H1 (cell line): ENCODE measurements at regions not wholly inside any gene's neighbourhood (a gene's known extent, or its start where the extent isn't known, plus 50 kb on each side); places are given as distances from the start of the nearest gene placed in this dataset.

Experiments
- CTCF ChIA-PET: fragments of 300-600 bp; sonication (Branson Sonifier 250); formaldehyde crosslinking; loops from one replicate; lab custom pipeline; 2021; ENCODE audit not compliant: partially characterized antibody; lab: Charles Lee
- POLR2A ChIA-PET: fragments of 300-600 bp; sonication (Branson Sonifier 250); formaldehyde crosslinking; loops from one replicate; lab custom pipeline; 2021; ENCODE audit warnings: inconsistent platforms; ENCODE audit not compliant: partially characterized antibody; lab: Charles Lee
- DNase-seq, 2 experiments: peaks; one replicate each; pipeline versions ENCODE4 v3.0.0 to v3.0.0-alpha.2; 2010 to 2022; ENCODE audit warnings: low spot score in 2 of 2, low read depth in 1 of 2, mixed read lengths in 1 of 2
- FAIRE-seq: peaks from 2 replicates; lab custom pipeline; 2011; peaks lifted over from hg19 to GRCh38; lab: Jason Lieb, UNC
- H2AFZ ChIP-seq: 2 replicates; pipeline ENCODE4 v1.8.1; 2012; ENCODE audit warnings: low read length, inconsistent platforms
- H2AK5ac ChIP-seq: 2 replicates; pipeline ENCODE4 v1.6.1; 2013; ENCODE audit warnings: low read depth, low read length
- H2BK120ac ChIP-seq: replicated peaks from 2 replicates; pipeline ENCODE3; 2013; ENCODE audit warnings: low read depth, low read length, inconsistent platforms
- H2BK12ac ChIP-seq: 2 replicates; pipeline ENCODE4 v1.6.1; 2013; ENCODE audit warnings: low read depth, low read length
- H2BK15ac ChIP-seq: 2 replicates; pipeline ENCODE4 v1.6.1; 2013; ENCODE audit warnings: low read length
- H2BK20ac ChIP-seq: 2 replicates; pipeline ENCODE4 v1.6.1; 2013; ENCODE audit warnings: low read length
- H2BK5ac ChIP-seq: 2 replicates; pipeline ENCODE4 v1.6.1; 2013; ENCODE audit warnings: low read depth, low read length
- H3K14ac ChIP-seq: 2 replicates; pipeline ENCODE4 v1.6.1; 2013; ENCODE audit warnings: inconsistent platforms; ENCODE audit not compliant: insufficient read length
- H3K18ac ChIP-seq: 2 replicates; pipeline ENCODE4 v1.6.1; 2013; ENCODE audit warnings: low read length; ENCODE audit errors: extremely low read depth
- H3K23ac ChIP-seq: 2 replicates; pipeline ENCODE4 v1.6.1; 2013; ENCODE audit warnings: inconsistent platforms; ENCODE audit not compliant: insufficient read length
- H3K23me2 ChIP-seq: 2 replicates; pipeline ENCODE4 v1.6.1; 2013; ENCODE audit warnings: low read depth, low read length
- H3K27ac ChIP-seq: 2 replicates; pipeline ENCODE4 v1.6.1; 2011; ENCODE audit warnings: low read depth, low read length, inconsistent platforms
- H3K27me3 ChIP-seq, 4 experiments: replicated peaks in 1 of 4; 1 replicate in 1 of 4; 2 replicates in 3 of 4; pipeline versions ENCODE4 v1.6.1 to v1.8.1; 2011 to 2013; ENCODE audit warnings: low read length in 3 of 4, mild to moderate bottlenecking in 3 of 4, inconsistent platforms in 2 of 4, mixed read lengths in 2 of 4, moderate library complexity in 1 of 4; ENCODE audit not compliant: control insufficient read depth in 3 of 4, insufficient read depth in 3 of 4; ENCODE audit errors: extremely low read depth in 1 of 4
- H3K36me3 ChIP-seq, 4 experiments: 2 replicates each; pipeline versions ENCODE4 v1.6.1 to v1.8.1; 2011 to 2013; ENCODE audit warnings: mild to moderate bottlenecking in 4 of 4, low read length in 3 of 4, moderate library complexity in 2 of 4, control low read depth in 1 of 4, inconsistent platforms in 1 of 4; ENCODE audit not compliant: insufficient read depth in 4 of 4, control insufficient read depth in 2 of 4
- H3K4ac ChIP-seq: replicated peaks from 2 replicates; pipeline ENCODE3; 2013; ENCODE audit warnings: low read length, low read depth, mixed read lengths, inconsistent platforms; ENCODE audit not compliant: insufficient read length
- H3K4me1 ChIP-seq, 4 experiments: replicated peaks in 1 of 4; 1 replicate in 1 of 4; 2 replicates in 3 of 4; pipeline versions ENCODE4 v1.6.1 to v1.8.1; 2011 to 2013; ENCODE audit warnings: low read length in 3 of 4, inconsistent platforms in 2 of 4, mixed read lengths in 1 of 4; ENCODE audit not compliant: insufficient read depth in 4 of 4, control insufficient read depth in 3 of 4
- H3K4me2 ChIP-seq, 2 experiments: 2 replicates each; pipeline versions ENCODE4 v1.6.1 to v1.8.1; 2011 to 2013; ENCODE audit warnings: low read depth in 2 of 2, low read length in 2 of 2, control low read depth in 1 of 2, inconsistent platforms in 1 of 2, mild to moderate bottlenecking in 1 of 2; ENCODE audit not compliant: insufficient read depth in 1 of 2
- H3K4me3 ChIP-seq, 4 experiments: fragments of 200-600, 300-600 bp in 1 of 4; sonication (generic), shearing (Covaris generic), sonication (Bioruptor Twin) in 1 of 4; 2 replicates each; pipeline versions ENCODE4 v1.5.1 to v1.8.1; 2011 to 2016; ENCODE audit warnings: low read length in 4 of 4, low read depth in 3 of 4, control low read depth in 2 of 4, inconsistent platforms in 2 of 4, mild to moderate bottlenecking in 2 of 4, mixed read lengths in 1 of 4, moderate library complexity in 1 of 4; ENCODE audit not compliant: insufficient read depth in 2 of 4; ENCODE audit errors: extremely low read depth in 1 of 4
- H3K56ac ChIP-seq: replicated peaks from 2 replicates; pipeline ENCODE3; 2013; ENCODE audit warnings: low read depth, mild to moderate bottlenecking, mixed read lengths, low read length, inconsistent platforms; ENCODE audit not compliant: insufficient read length
- H3K79me1 ChIP-seq: 2 replicates; pipeline ENCODE4 v1.6.1; 2013; ENCODE audit warnings: low read depth, low read length, control low read depth
- H3K79me2 ChIP-seq, 2 experiments: 2 replicates each; pipeline versions ENCODE4 v1.6.1 to v1.8.1; 2012 to 2013; ENCODE audit warnings: low read length in 2 of 2, mild to moderate bottlenecking in 2 of 2, inconsistent platforms in 1 of 2; ENCODE audit not compliant: insufficient read depth in 2 of 2, control insufficient read depth in 1 of 2
- H3K9ac ChIP-seq, 4 experiments: replicated peaks in 1 of 4; 1 replicate in 1 of 4; 2 replicates in 3 of 4; pipeline versions ENCODE4 v1.6.1 to v1.8.1; 2011 to 2013; ENCODE audit warnings: low read depth in 3 of 4, low read length in 3 of 4, control low read depth in 2 of 4, mild to moderate bottlenecking in 2 of 4, moderate library complexity in 2 of 4, inconsistent platforms in 1 of 4; ENCODE audit errors: extremely low read depth in 1 of 4
- H3K9me3 ChIP-seq, 2 experiments: 2 replicates each; pipeline versions ENCODE4 v1.6.1 to v1.8.1; 2012 to 2013; ENCODE audit warnings: mild to moderate bottlenecking in 2 of 2, moderate library complexity in 2 of 2, control low read depth in 1 of 2, inconsistent platforms in 1 of 2, low read depth in 1 of 2, low read length in 1 of 2, mixed read lengths in 1 of 2; ENCODE audit not compliant: insufficient read depth in 2 of 2
- H4K20me1 ChIP-seq, 2 experiments: replicated peaks in 1 of 2; 2 replicates each; pipeline versions ENCODE3 to v1.8.1; 2011 to 2013; ENCODE audit warnings: inconsistent platforms in 2 of 2, low read length in 2 of 2, mild to moderate bottlenecking in 1 of 2; ENCODE audit not compliant: insufficient read depth in 2 of 2, control insufficient read depth in 1 of 2
- H4K5ac ChIP-seq: 2 replicates; pipeline ENCODE4 v1.6.1; 2013; ENCODE audit warnings: low read length, low read depth, mixed read lengths, inconsistent platforms; ENCODE audit not compliant: insufficient read length
- H4K8ac ChIP-seq: 2 replicates; pipeline ENCODE4 v1.8.0; 2013; ENCODE audit warnings: mild to moderate bottlenecking, moderate library complexity, low read length, inconsistent platforms; ENCODE audit not compliant: insufficient read depth; ENCODE audit errors: extremely low read depth
- H4K91ac ChIP-seq: replicated peaks from 2 replicates; pipeline ENCODE3; 2013; ENCODE audit warnings: low read length, mixed read lengths, inconsistent platforms; ENCODE audit not compliant: insufficient read length
- ASH2L ChIP-seq: fragments of 200-600, 300-600 bp; sonication (generic); IDR thresholded peaks from one replicate; pipeline ENCODE4 v1.7.1; 2017; ENCODE audit warnings: low read length
- CEBPB ChIP-seq: IDR thresholded peaks from 2 replicates; pipeline ENCODE4 v1.6.1; 2012; ENCODE audit warnings: low read depth, low read length
- EGR1 ChIP-seq: IDR thresholded peaks from 2 replicates; pipeline ENCODE4 v1.6.1; 2011; ENCODE audit warnings: low read depth, low read length, borderline replicate concordance
- HDAC6 ChIP-seq: IDR thresholded peaks from one replicate; pipeline ENCODE4 v1.7.1; 2012; ENCODE audit warnings: low read depth, mild to moderate bottlenecking, inconsistent platforms, low read length, moderate library complexity
- SAP30 ChIP-seq: fragments of 300-600 bp; sonication (generic); IDR thresholded peaks from 2 replicates; pipeline ENCODE4 v1.7.1; 2012; ENCODE audit warnings: low read length, moderate library complexity, mild to moderate bottlenecking, inconsistent platforms; ENCODE audit not compliant: insufficient read depth, insufficient replicate concordance
- WGBS, 2 experiments: shearing (Covaris generic) in 1 of 2; methylation state at CpG; one replicate each; pipeline versions ENCODE4 v1.1.6 to v1.1.7; 2013 to 2015; ENCODE audit warnings: low lambda C conversion rate in 2 of 2, mixed read lengths in 2 of 2, inconsistent platforms in 1 of 2, low coverage in 1 of 2, missing lambda C conversion rate in 1 of 2; ENCODE audit not compliant: insufficient replicate concordance in 2 of 2, insufficient coverage in 1 of 2, insufficient read length in 1 of 2; ENCODE audit errors: extremely low coverage in 1 of 2, missing lambda C conversion rate in 1 of 2; 5-methylcytosine and 5-hydroxymethylcytosine counted together
- TF ChIP-seq, protein P1 (sequence below): IDR thresholded peaks from 2 replicates; pipeline ENCODE4 v1.6.1; 2012; ENCODE audit warnings: low read length, inconsistent platforms

DNA sequence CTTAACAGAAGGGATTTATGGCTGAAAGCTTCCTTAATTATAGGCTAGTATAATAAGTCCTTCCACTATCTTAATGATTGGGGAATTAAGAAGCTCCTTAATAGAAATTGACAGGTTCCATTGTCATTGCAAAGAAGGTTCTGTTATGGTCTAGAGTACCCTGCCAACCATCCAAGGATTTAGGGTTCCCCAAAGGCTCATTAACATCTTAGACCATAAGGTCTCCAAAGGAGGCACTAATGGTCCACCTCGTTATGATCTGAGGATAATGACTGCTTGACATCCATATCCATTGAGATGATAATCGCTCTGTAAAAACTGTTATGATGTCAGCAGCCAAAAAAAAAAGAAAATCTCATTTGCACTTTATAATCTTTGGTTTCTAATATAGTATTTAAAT is 441.6 kb downstream of the GBA3 start:
- ChIA-PET CTCF (interaction anchor here (0.6 to 1.8 kb wide), 5 partner anchors 14 to 237 kb away, joined by 3 to 9 read pairs (median 3); no protein-coding TSS in a partner anchor), POLR2A (no interaction called here)
- no peaks in the 10 kb centered on the region for H3K27me3 ChIP-seq
- no peak overlapping the region for H4K91ac ChIP-seq
- DNase-seq (no peak), FAIRE-seq (no peak)
- H3K23ac ChIP-seq, result no peak overlapping the region
- no peak overlapping the region for H3K9ac ChIP-seq
- H3K23me2 ChIP-seq, result no peaks in the 10 kb centered on the region
- WGBS, 2 experiments, result 90% methylated on average over 2 of the region's 2 CpGs; no CpG with 5 or more reads in 1 of the 2 experiments
- no peak overlapping the region for H3K27ac ChIP-seq
- H3K14ac ChIP-seq, result no peak overlapping the region
- H4K5ac ChIP-seq, result no peak overlapping the region
- H3K56ac ChIP-seq, result no peak overlapping the region
- no peak overlapping the region for H3K4me2 ChIP-seq
- no peak overlapping the region for H2BK20ac ChIP-seq
- H4K20me1 ChIP-seq, result no peaks in the 10 kb centered on the region
- H3K79me2 ChIP-seq, result no peaks in the 10 kb centered on the region
- no peak overlapping the region for H3K18ac ChIP-seq
- no peak overlapping the region for H2AK5ac ChIP-seq
- H2BK5ac ChIP-seq, result no peak overlapping the region
- H3K4ac ChIP-seq, result no peak overlapping the region
- no peak overlapping the region for H2BK15ac ChIP-seq
- H2BK12ac ChIP-seq, result no peak overlapping the region
- H3K9me3 ChIP-seq, result no peaks in the 10 kb centered on the region
- H3K79me1 ChIP-seq, result no peaks in the 10 kb centered on the region
- H2BK120ac ChIP-seq, result no peak overlapping the region
- no peak overlapping the region for H4K8ac ChIP-seq
- no peak overlapping the region for H2AFZ ChIP-seq
- H3K4me1 ChIP-seq, result peaks cover 0 to 6% (median 2%) of the 10 kb centered on the region in 4 experiments; a peak in 3 of 7 replicates
- no peak overlapping the region for H3K4me3 ChIP-seq
- no peaks in the 10 kb centered on the region for H3K36me3 ChIP-seq
- TF ChIP-seq, protein P1, sequence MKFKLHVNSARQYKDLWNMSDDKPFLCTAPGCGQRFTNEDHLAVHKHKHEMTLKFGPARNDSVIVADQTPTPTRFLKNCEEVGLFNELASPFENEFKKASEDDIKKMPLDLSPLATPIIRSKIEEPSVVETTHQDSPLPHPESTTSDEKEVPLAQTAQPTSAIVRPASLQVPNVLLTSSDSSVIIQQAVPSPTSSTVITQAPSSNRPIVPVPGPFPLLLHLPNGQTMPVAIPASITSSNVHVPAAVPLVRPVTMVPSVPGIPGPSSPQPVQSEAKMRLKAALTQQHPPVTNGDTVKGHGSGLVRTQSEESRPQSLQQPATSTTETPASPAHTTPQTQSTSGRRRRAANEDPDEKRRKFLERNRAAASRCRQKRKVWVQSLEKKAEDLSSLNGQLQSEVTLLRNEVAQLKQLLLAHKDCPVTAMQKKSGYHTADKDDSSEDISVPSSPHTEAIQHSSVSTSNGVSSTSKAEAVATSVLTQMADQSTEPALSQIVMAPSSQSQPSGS, result no peak
- TF ChIP-seq CEBPB (no peak), ASH2L (no peak), EGR1 (no peak), SAP30 (no peak), HDAC6 (no peak)
